Neuronal stem cell (in vitro differentiated cells): ENCODE measurements at regions not wholly inside any gene's neighbourhood (a gene's known extent, or its start where the extent isn't known, plus 50 kb on each side); places are given as distances from the start of the nearest gene placed in this dataset.

Experiments used
- DNase-seq: peaks from one replicate; pipeline ENCODE4 v3.0.0-alpha.2; 2013; ENCODE audit warnings: low spot score
- H2AFZ ChIP-seq: one replicate; pipeline ENCODE4 v1.6.1; 2013; ENCODE audit warnings: mild to moderate bottlenecking, low read length, inconsistent platforms
- H2AK5ac ChIP-seq: 2 replicates; pipeline ENCODE4 v1.6.1; 2013; ENCODE audit warnings: low read depth, mild to moderate bottlenecking, inconsistent platforms, low read length, moderate library complexity, mixed read lengths
- H2BK120ac ChIP-seq: 2 replicates; pipeline ENCODE4 v1.6.1; 2013; ENCODE audit warnings: low read depth, mild to moderate bottlenecking, inconsistent platforms, low read length, moderate library complexity, mixed read lengths
- H2BK12ac ChIP-seq: one replicate; pipeline ENCODE4 v1.6.1; 2013; ENCODE audit warnings: low read length, inconsistent platforms
- H2BK15ac ChIP-seq: 2 replicates; pipeline ENCODE4 v1.6.1; 2013; ENCODE audit warnings: mild to moderate bottlenecking, low read length, inconsistent platforms, mixed read lengths
- H2BK5ac ChIP-seq: one replicate; pipeline ENCODE4 v1.6.1; 2013; ENCODE audit warnings: inconsistent platforms, mild to moderate bottlenecking, low read length, moderate library complexity
- H3K14ac ChIP-seq: one replicate; pipeline ENCODE4 v1.6.1; 2013; ENCODE audit warnings: low read length, inconsistent platforms
- H3K18ac ChIP-seq: 2 replicates; pipeline ENCODE4 v1.6.1; 2013; ENCODE audit warnings: low read length, inconsistent platforms
- H3K23ac ChIP-seq: 2 replicates; pipeline ENCODE4 v1.6.1; 2013; ENCODE audit warnings: low read depth, mild to moderate bottlenecking, mixed read lengths, low read length, inconsistent platforms; ENCODE audit not compliant: poor library complexity
- H3K27ac ChIP-seq: replicated peaks from 3 replicates; pipeline ENCODE4 v1.5.1; 2013; ENCODE audit warnings: low read length, inconsistent platforms
- H3K27me3 ChIP-seq, 3 experiments: 2 replicates each; pipeline ENCODE4 v1.6.1; 2013; ENCODE audit warnings: low read length in 3 of 3, mild to moderate bottlenecking in 2 of 3, inconsistent platforms in 1 of 3, low read depth in 1 of 3, mixed read lengths in 1 of 3, moderate library complexity in 1 of 3; ENCODE audit not compliant: control insufficient read depth in 3 of 3, insufficient read depth in 3 of 3
- H3K36me3 ChIP-seq, 2 donors: replicated peaks in 1 of 2; 2 replicates each; pipeline ENCODE4 v1.6.1; 2013; ENCODE audit warnings: low read length in 2 of 2; ENCODE audit not compliant: control insufficient read depth in 2 of 2, insufficient read depth in 2 of 2
- H3K4ac ChIP-seq: 2 replicates; pipeline ENCODE4 v1.6.1; 2013; ENCODE audit warnings: inconsistent platforms, mild to moderate bottlenecking, low read length, moderate library complexity
- H3K4me1 ChIP-seq, 2 donors: 1 replicate in 1 of 2; 2 replicates in 1 of 2; pipeline ENCODE4 v1.6.1; 2013; ENCODE audit warnings: low read length in 2 of 2, low read depth in 1 of 2; ENCODE audit not compliant: control insufficient read depth in 2 of 2, insufficient read depth in 1 of 2
- H3K4me2 ChIP-seq: one replicate; pipeline ENCODE4 v1.6.1; 2013; ENCODE audit warnings: mild to moderate bottlenecking, low read length, inconsistent platforms; ENCODE audit not compliant: insufficient read depth, poor library complexity, severe bottlenecking
- H3K4me3 ChIP-seq, 2 donors: 2 replicates each; pipeline ENCODE4 v1.5.1; 2013; ENCODE audit warnings: low read length in 2 of 2, mild to moderate bottlenecking in 2 of 2, inconsistent platforms in 1 of 2, moderate library complexity in 1 of 2
- H3K79me1 ChIP-seq: one replicate; pipeline ENCODE4 v1.6.1; 2013; ENCODE audit warnings: low read depth, mild to moderate bottlenecking, inconsistent platforms, low read length, moderate library complexity
- H3K9ac ChIP-seq: one replicate; pipeline ENCODE4 v1.6.1; 2013; ENCODE audit warnings: mild to moderate bottlenecking, low read depth, low read length, inconsistent platforms; ENCODE audit not compliant: poor library complexity
- H3K9me3 ChIP-seq, 2 donors: replicated peaks in 1 of 2; 2 replicates each; pipeline versions ENCODE3 to v1.6.1; 2013; ENCODE audit warnings: low read length in 2 of 2, mild to moderate bottlenecking in 2 of 2, inconsistent platforms in 1 of 2, low read depth in 1 of 2, mixed read lengths in 1 of 2, moderate library complexity in 1 of 2; ENCODE audit not compliant: control insufficient read depth in 2 of 2, insufficient read depth in 1 of 2
- H4K8ac ChIP-seq: one replicate; pipeline ENCODE4 v1.6.1; 2013; ENCODE audit warnings: low read depth, mild to moderate bottlenecking, inconsistent platforms, low read length, moderate library complexity
- H4K91ac ChIP-seq: one replicate; pipeline ENCODE4 v1.6.1; 2013; ENCODE audit warnings: low read length, low read depth, mild to moderate bottlenecking, inconsistent platforms; ENCODE audit not compliant: poor library complexity
- WGBS, 2 donors: extraction: QIAGEN DNeasy Blood & Tissue Kit; methylation state at CpG; one replicate each; pipeline ENCODE4 v1.1.7; 2013; ENCODE audit warnings: missing lambda C conversion rate in 2 of 2, mixed read lengths in 1 of 2; ENCODE audit not compliant: insufficient read length in 2 of 2, insufficient replicate concordance in 1 of 2; ENCODE audit errors: extremely low coverage in 2 of 2; 5-methylcytosine and 5-hydroxymethylcytosine counted together

GRCh38 chr21:31456201-31456600 lies 112.1 kb upstream of the TIAM1 start:
- no CpG with 5 or more reads among the region's 6 CpGs for WGBS, 2 donors
- DNase-seq: no peak
- H3K27ac ChIP-seq: no peak overlapping the region
- no peak overlapping the region for H2AFZ ChIP-seq
- H3K4ac ChIP-seq: no peak overlapping the region
- no peak overlapping the region for H2BK120ac ChIP-seq
- H3K23ac ChIP-seq: no peak overlapping the region
- H3K14ac ChIP-seq: no peak overlapping the region
- peaks cover 4% of the 10 kb centered on the region for H3K79me1 ChIP-seq
- no peak overlapping the region for H3K4me2 ChIP-seq
- no peaks in the 10 kb centered on the region for H3K27me3 ChIP-seq
- H3K4me3 ChIP-seq: no peak overlapping the region
- no peak overlapping the region for H4K91ac ChIP-seq
- H2AK5ac ChIP-seq: no peak overlapping the region
- H4K8ac ChIP-seq: no peak overlapping the region
- no peak overlapping the region for H3K18ac ChIP-seq
- no peak overlapping the region for H2BK12ac ChIP-seq
- no peak overlapping the region for H2BK15ac ChIP-seq
- no peaks in the 10 kb centered on the region for H3K4me1 ChIP-seq
- peaks cover 2 to 3% of the 10 kb centered on the region in 2 donors for H3K36me3 ChIP-seq
- no peak overlapping the region for H3K9ac ChIP-seq
- H2BK5ac ChIP-seq: no peak overlapping the region
- H3K9me3 ChIP-seq: peaks cover 0 to 3% of the 10 kb centered on the region in 2 donors

DNA sequence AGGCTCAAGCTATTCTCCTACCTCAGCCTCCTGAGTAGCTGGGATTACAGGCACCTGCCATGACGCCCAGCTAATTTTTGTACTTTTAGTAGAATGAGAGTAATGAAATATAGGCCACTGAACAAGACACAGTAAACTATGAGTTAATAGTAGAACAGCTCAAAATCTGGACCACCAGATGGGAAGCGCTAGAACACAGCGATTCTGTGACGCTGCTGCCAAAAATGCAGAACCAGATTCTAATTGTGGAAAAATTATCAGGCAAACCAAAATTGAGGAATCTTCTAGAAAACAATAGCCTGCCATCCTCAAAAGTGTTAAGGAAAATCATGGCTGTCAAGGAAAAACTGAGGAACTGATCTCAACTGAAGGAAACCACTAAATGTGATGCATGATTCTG lies 111.4 kb upstream of the TIAM1 start:
- no CpG with 5 or more reads among the region's 4 CpGs for WGBS, 2 donors
- no peak overlapping the region for H2BK15ac ChIP-seq
- no peak overlapping the region for H2BK12ac ChIP-seq
- no peak overlapping the region for H4K91ac ChIP-seq
- H2BK120ac ChIP-seq: no peak overlapping the region
- peaks cover 0 to 3% of the 10 kb centered on the region in 2 donors for H3K36me3 ChIP-seq
- H3K9ac ChIP-seq: no peak overlapping the region
- no peak overlapping the region for H3K14ac ChIP-seq
- H3K27ac ChIP-seq: no peak overlapping the region
- H3K23ac ChIP-seq: no peak overlapping the region
- H3K4me1 ChIP-seq: no peaks in the 10 kb centered on the region
- no peak overlapping the region for H2BK5ac ChIP-seq
- H3K9me3 ChIP-seq: peaks cover 0 to 3% of the 10 kb centered on the region in 2 donors
- H2AFZ ChIP-seq: no peak overlapping the region
- H3K4me2 ChIP-seq: no peak overlapping the region
- no peak overlapping the region for H3K4ac ChIP-seq
- no peak for DNase-seq
- H3K27me3 ChIP-seq: no peaks in the 10 kb centered on the region
- no peak overlapping the region for H4K8ac ChIP-seq
- no peak overlapping the region for H2AK5ac ChIP-seq
- H3K4me3 ChIP-seq: no peak overlapping the region
- H3K18ac ChIP-seq: no peak overlapping the region
- peaks cover 4% of the 10 kb centered on the region for H3K79me1 ChIP-seq

DNA sequence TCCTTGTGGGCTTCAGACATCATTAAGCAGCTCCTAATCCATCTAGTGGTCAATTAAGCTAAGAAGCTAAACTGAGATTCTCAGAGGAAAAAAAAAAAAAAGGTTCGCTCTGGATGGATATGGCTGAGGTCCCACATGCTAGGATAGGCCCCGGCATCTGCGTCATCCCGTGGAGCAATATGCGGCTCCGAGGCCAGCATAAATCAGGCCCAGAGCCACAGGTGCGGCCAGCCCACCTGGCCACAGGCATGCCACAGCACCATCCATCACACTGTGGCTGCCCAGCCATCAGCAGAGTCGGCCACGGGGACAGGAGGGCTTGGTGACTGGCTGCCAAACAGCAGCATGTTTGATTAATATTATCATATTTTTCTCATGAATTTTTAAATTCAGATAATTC lies 106.9 kb upstream of the TIAM1 start:
- Histone ChIP-seq H2BK12ac (no peak overlapping the region), H3K27me3 (no peaks in the 10 kb centered on the region), H2BK120ac (no peak overlapping the region), H2BK5ac (no peak overlapping the region), H3K4ac (no peak overlapping the region), H3K4me2 (no peak overlapping the region), H2AFZ (no peak overlapping the region), H3K4me3 (no peak overlapping the region), H3K9me3 (peaks cover 0 to 3% of the 10 kb centered on the region in 2 donors), H2AK5ac (no peak overlapping the region), H3K36me3 (peaks cover 0 to 3% of the 10 kb centered on the region in 2 donors), H2BK15ac (no peak overlapping the region), H3K9ac (no peak overlapping the region), H4K91ac (no peak overlapping the region), H3K4me1 (peaks cover 0 to 4% of the 10 kb centered on the region in 2 donors), H3K79me1 (no peaks in the 10 kb centered on the region), H3K14ac (no peak overlapping the region), H3K18ac (no peak overlapping the region), H4K8ac (no peak overlapping the region), H3K27ac (no peak overlapping the region), H3K23ac (no peak overlapping the region)
- WGBS, 2 donors: no CpG with 5 or more reads among the region's 9 CpGs
- no peak for DNase-seq

DNA sequence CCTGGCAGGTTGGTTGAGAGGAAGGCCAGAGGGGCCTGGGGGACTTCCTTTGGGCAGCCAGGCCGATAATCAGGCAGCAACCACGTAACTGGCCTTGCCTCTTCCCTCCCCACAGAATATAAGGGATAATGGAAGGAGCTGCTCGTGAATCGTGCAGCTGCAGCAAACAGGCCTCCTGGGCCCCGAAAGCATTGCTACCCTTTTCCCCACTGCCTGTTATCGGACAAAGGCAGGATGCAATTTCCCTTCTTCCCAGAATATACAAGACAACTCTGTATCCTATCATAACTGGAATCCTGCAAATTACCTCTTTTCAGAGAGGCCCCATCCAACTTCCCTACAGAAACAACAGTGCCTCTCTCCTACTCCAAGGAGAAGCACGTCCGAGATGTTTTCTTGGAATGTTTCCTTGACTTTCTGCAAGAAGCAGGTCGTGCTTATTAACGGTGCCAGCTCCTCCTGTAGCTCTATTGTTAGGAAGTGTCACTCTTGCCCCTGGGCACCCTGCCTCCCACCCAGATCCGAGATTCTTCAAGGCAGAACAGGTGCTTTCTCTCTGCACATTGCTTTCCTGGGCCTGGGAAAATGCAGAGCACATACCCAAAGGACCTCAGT lies 106.0 kb upstream of the TIAM1 start:
- Histone ChIP-seq H2BK15ac (no peak overlapping the region), H4K8ac (no peak overlapping the region), H2BK12ac (no peak overlapping the region), H2BK5ac (no peak overlapping the region), H3K27ac (no peak overlapping the region), H3K4me2 (no peak overlapping the region), H3K18ac (no peak overlapping the region), H3K27me3 (no peaks in the 10 kb centered on the region), H3K36me3 (peaks cover 0 to 7% of the 10 kb centered on the region in 2 donors), H3K14ac (no peak overlapping the region), H3K4me3 (no peak overlapping the region), H3K23ac (no peak overlapping the region), H3K4me1 (peaks cover 0 to 4% of the 10 kb centered on the region in 2 donors), H2AFZ (no peak overlapping the region), H3K9ac (no peak overlapping the region), H3K79me1 (no peaks in the 10 kb centered on the region), H3K4ac (no peak overlapping the region), H2AK5ac (no peak overlapping the region), H4K91ac (no peak overlapping the region), H3K9me3 (peaks cover 0 to 6% of the 10 kb centered on the region in 2 donors), H2BK120ac (no peak overlapping the region)
- no peak for DNase-seq
- WGBS, 2 donors: no CpG with 5 or more reads among the region's 11 CpGs
